KMS-11 (cell line): ENCODE measurements at regions not wholly inside any gene's neighbourhood (a gene's known extent, or its start where the extent isn't known, plus 50 kb on each side); places are given as distances from the start of the nearest gene placed in this dataset.

ENCODE experiments used
- H2AFZ ChIP-seq: fragments of 200-600 bp; sonication (generic); 2 replicates; pipeline ENCODE4 v1.6.1; 2016; ENCODE audit warnings: antibody characterized with exemption, mixed run types, low read depth
- H3K27ac ChIP-seq: fragments of 200-600 bp; sonication (generic); 2 replicates; pipeline ENCODE4 v1.6.1; 2016; ENCODE audit warnings: mild to moderate bottlenecking, mixed run types
- H3K27me3 ChIP-seq: fragments of 200-600 bp; sonication (generic); 2 replicates; pipeline ENCODE4 v1.6.1; 2017; ENCODE audit warnings: mild to moderate bottlenecking, low read depth, mixed run types, moderate library complexity; ENCODE audit not compliant: insufficient read depth
- H3K36me3 ChIP-seq: fragments of 200-600 bp; sonication (generic); 2 replicates; pipeline ENCODE4 v1.6.1; 2017; ENCODE audit warnings: mild to moderate bottlenecking, mixed run types; ENCODE audit not compliant: insufficient read depth
- H3K4me1 ChIP-seq: fragments of 200-600 bp; sonication (generic); 2 replicates; pipeline ENCODE4 v1.6.1; 2016; ENCODE audit warnings: mild to moderate bottlenecking, low read depth, mixed run types; ENCODE audit not compliant: poor library complexity, severe bottlenecking
- H3K4me2 ChIP-seq: fragments of 200-600 bp; sonication (generic); 2 replicates; pipeline ENCODE4 v1.7.0; 2016; ENCODE audit warnings: mild to moderate bottlenecking, mixed run types
- H3K4me3 ChIP-seq: fragments of 200-600 bp; sonication (generic); IDR thresholded peaks from 2 replicates; pipeline ENCODE4 v1.6.1; 2017; ENCODE audit warnings: low read depth, low read length, mixed read lengths; ENCODE audit not compliant: insufficient read depth
- H3K79me2 ChIP-seq: fragments of 200-600 bp; sonication (generic); 2 replicates; pipeline ENCODE4 v1.6.1; 2016; ENCODE audit warnings: low read depth, mixed run types; ENCODE audit not compliant: insufficient read depth
- H3K9ac ChIP-seq: fragments of 200-600 bp; sonication (generic); 2 replicates; pipeline ENCODE4 v1.6.1; 2016; ENCODE audit warnings: mild to moderate bottlenecking, mixed run types
- H4K20me1 ChIP-seq: fragments of 200-600 bp; sonication (generic); 2 replicates; pipeline ENCODE4 v1.6.1; 2016; ENCODE audit warnings: mild to moderate bottlenecking, mixed run types; ENCODE audit not compliant: insufficient read depth
- TF ChIP-seq, protein P1 (sequence below): fragments of 200-600 bp; sonication (generic); conservative IDR thresholded peaks from 2 replicates; pipeline ENCODE4 v1.6.1; 2017; ENCODE audit warnings: low read depth, mild to moderate bottlenecking, antibody characterized with exemption, low read length, moderate library complexity, mixed read lengths

DNA sequence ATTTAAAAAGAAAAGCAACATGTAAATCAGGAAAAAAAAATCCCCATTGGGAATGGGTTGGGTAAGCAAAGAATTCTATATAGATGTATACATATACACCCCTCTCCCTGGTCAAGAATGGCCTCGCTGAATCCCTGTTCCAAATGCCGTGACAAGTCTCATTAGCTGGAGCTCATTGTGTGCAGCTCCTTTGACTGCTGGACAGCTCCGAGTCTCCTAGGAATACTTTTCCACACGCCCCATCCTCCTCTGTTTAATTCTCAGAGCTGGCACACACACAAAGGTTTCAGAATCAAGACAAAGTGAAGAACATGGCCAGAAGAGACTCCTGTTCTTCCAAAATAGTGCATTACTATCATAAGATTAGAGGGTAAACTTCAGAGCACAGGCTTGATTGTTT lies 130.9 kb upstream of the MKLN1 start:
- Histone ChIP-seq H2AFZ (no peak overlapping the region), H3K27ac (no peak overlapping the region), H4K20me1 (no peaks in the 10 kb centered on the region), H3K36me3 (no peaks in the 10 kb centered on the region), H3K9ac (no peak overlapping the region), H3K4me2 (no peak overlapping the region), H3K27me3 (no peaks in the 10 kb centered on the region), H3K79me2 (no peaks in the 10 kb centered on the region), H3K4me3 (no peak overlapping the region), H3K4me1 (no peaks in the 10 kb centered on the region)
- TF ChIP-seq, protein P1, sequence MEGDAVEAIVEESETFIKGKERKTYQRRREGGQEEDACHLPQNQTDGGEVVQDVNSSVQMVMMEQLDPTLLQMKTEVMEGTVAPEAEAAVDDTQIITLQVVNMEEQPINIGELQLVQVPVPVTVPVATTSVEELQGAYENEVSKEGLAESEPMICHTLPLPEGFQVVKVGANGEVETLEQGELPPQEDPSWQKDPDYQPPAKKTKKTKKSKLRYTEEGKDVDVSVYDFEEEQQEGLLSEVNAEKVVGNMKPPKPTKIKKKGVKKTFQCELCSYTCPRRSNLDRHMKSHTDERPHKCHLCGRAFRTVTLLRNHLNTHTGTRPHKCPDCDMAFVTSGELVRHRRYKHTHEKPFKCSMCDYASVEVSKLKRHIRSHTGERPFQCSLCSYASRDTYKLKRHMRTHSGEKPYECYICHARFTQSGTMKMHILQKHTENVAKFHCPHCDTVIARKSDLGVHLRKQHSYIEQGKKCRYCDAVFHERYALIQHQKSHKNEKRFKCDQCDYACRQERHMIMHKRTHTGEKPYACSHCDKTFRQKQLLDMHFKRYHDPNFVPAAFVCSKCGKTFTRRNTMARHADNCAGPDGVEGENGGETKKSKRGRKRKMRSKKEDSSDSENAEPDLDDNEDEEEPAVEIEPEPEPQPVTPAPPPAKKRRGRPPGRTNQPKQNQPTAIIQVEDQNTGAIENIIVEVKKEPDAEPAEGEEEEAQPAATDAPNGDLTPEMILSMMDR = no peak

DNA sequence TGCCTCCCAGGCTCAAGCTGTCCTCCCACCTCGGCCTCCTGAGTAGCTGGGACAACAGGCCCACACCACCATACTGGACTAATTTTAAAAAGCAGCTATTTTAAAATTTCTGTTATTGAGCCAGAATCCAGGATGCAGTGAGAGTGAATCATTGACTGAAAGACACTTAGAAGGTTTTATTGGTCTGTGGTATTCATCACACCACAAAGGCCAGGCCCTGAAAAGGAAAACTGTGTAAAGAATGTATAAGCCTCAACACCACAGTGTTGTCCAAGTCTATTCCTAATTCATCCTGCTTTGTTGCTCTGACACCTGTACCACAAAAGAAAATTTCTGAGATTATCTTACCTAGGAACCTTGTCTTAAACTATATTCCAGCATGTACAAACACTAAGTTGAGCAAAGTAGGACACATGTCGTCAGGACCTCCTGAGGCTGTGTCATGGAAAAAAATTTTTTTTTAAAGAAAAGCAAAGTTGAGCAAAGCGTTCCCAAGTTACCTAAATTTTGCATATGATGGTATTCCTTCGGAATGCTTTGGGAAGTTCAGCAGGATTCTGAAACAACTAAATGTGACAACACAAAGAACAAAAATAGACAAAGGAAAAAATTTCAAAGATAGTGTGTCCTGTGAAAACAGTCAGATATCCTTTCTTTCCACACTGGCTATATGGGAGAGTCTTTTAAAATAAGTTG lies 129.6 kb upstream of the MKLN1 start:
- Histone ChIP-seq H3K79me2 (no peaks in the 10 kb centered on the region), H3K36me3 (no peaks in the 10 kb centered on the region), H2AFZ (no peak overlapping the region), H4K20me1 (no peaks in the 10 kb centered on the region), H3K27me3 (no peaks in the 10 kb centered on the region), H3K9ac (no peak overlapping the region), H3K27ac (no peak overlapping the region), H3K4me2 (no peak overlapping the region), H3K4me3 (no peak overlapping the region), H3K4me1 (no peaks in the 10 kb centered on the region)
- TF ChIP-seq, protein P1 = no peak

DNA sequence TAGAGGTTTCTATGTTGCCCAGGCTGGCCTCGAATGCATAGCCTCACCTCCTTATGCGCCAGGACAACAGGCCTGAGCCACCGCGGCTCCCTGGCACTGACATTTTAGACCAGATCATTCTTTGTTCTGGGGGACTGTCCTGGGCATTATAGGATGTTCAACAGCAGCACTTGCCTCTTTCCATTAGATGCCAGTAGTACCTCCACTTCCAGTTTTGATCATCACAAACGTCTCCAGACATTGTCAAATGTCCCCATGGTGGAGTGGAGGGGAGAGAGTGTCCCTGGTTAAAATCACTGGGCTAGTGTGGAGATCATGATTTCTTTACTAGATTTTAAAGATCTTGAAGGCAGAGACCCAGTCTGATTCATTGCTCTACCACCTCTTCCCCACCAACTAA lies 125.2 kb upstream of the MKLN1 start:
- Histone ChIP-seq H2AFZ (no peak overlapping the region), H3K27me3 (no peaks in the 10 kb centered on the region), H4K20me1 (no peaks in the 10 kb centered on the region), H3K4me2 (no peak overlapping the region), H3K4me1 (no peaks in the 10 kb centered on the region), H3K79me2 (no peaks in the 10 kb centered on the region), H3K27ac (no peak overlapping the region), H3K36me3 (no peaks in the 10 kb centered on the region), H3K9ac (no peak overlapping the region), H3K4me3 (no peak overlapping the region)
- TF ChIP-seq, protein P1 = no peak

DNA sequence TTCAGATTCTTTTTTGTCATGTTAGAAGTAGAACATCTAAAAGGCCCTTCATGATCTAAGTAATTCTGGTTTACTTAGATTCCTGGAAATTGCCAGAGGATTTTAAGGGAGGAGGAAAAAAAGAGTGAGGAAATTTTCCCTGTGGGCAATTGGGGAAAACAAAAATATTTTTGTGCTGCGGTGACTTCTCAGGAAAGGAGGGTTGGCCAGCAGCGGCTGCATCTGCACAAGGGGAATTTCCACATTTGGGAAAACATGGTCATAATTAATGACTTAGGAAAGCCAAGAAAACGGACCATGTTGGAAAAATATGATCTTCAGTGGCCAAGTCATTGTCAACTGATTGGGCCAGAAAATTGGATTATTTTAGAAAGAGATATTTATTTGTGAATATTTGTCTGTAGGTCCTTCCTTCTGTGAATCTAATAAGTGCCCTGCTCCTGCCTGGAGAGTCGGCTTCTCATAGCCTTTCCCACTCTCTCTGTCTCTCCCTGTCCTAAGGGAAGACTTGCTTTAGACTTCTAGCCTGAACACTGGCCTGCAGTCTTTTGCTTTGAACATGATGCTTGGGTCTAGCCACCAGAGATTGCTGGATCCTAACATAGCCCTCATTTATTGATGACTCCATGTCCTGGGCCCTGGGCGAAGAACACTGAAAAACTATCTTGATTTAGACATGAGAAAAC lies 124.2 kb upstream of the MKLN1 start:
- Histone ChIP-seq H3K4me2 (no peak overlapping the region), H3K27ac (no peak overlapping the region), H3K4me1 (no peaks in the 10 kb centered on the region), H3K79me2 (no peaks in the 10 kb centered on the region), H4K20me1 (no peaks in the 10 kb centered on the region), H2AFZ (no peak overlapping the region), H3K27me3 (no peaks in the 10 kb centered on the region), H3K9ac (no peak overlapping the region), H3K4me3 (no peak overlapping the region), H3K36me3 (no peaks in the 10 kb centered on the region)
- TF ChIP-seq, protein P1 = no peak
